ENCODE measurements at regions not wholly inside any gene's neighbourhood (a gene's known extent, or its start where the extent isn't known, plus 50 kb on each side); places are given as distances from the start of the nearest gene placed in this dataset.

GRCh38 chr2:55761024-55761423 is 67.4 kb upstream of the PNPT1 start:
- no peak for TF ChIP-seq HOXB6 (CRISPR knock-in tag; IDR thresholded peaks at IDR 0.05; ENCODE audit: borderline replicate concordance)
- no peak for TF ChIP-seq ZNF184 (CRISPR knock-in tag; IDR thresholded peaks at IDR 0.05)
- TF ChIP-seq NELFE (IDR thresholded peaks at IDR 0.05; ENCODE audit: insufficient read depth, insufficient read length): no peak
